Keratinocyte (primary cell): ENCODE measurements at regions not wholly inside any gene's neighbourhood (a gene's known extent, or its start where the extent isn't known, plus 50 kb on each side); places are given as distances from the start of the nearest gene placed in this dataset.

Source experiments
- DNase-seq: peaks from one replicate; pipeline ENCODE4 v3.0.0-alpha.2; 2011; ENCODE audit warnings: low read depth, missing footprints, low spot score
- FAIRE-seq: peaks from 2 replicates; lab custom pipeline; 2011; peaks lifted over from hg19 to GRCh38; lab: Jason Lieb, UNC
- H2AFZ ChIP-seq: 2 replicates; pipeline ENCODE4 v1.6.0; 2012; ENCODE audit warnings: low read length, control low read depth, inconsistent platforms; ENCODE audit not compliant: control insufficient read depth
- H3K27ac ChIP-seq: 2 replicates; pipeline ENCODE4 v1.5.1; 2011; ENCODE audit warnings: low read length; ENCODE audit not compliant: control insufficient read depth, insufficient read depth
- H3K27me3 ChIP-seq: 3 replicates; pipeline ENCODE4 v1.6.0; 2011; ENCODE audit warnings: low read length; ENCODE audit not compliant: control insufficient read depth, insufficient read depth; ENCODE audit errors: extremely low read depth
- H3K36me3 ChIP-seq, 2 experiments: 2 replicates in 1 of 2; 3 replicates in 1 of 2; pipeline ENCODE4 v1.5.1; 2011; ENCODE audit warnings: low read length in 2 of 2, mild to moderate bottlenecking in 1 of 2; ENCODE audit not compliant: control insufficient read depth in 2 of 2, insufficient read depth in 2 of 2; ENCODE audit errors: extremely low read depth in 1 of 2
- H3K4me1 ChIP-seq: 3 replicates; pipeline ENCODE4 v1.5.1; 2011; ENCODE audit warnings: low read length; ENCODE audit not compliant: control insufficient read depth, insufficient read depth; ENCODE audit errors: extremely low read depth
- H3K4me2 ChIP-seq: 3 replicates; pipeline ENCODE4 v1.6.0; 2011; ENCODE audit warnings: low read depth, low read length; ENCODE audit not compliant: control insufficient read depth, insufficient read depth; ENCODE audit errors: extremely low read depth
- H3K4me3 ChIP-seq, 3 experiments: fragments of 200-600 bp in 1 of 3; sonication (generic) in 1 of 3; 2 replicates in 2 of 3; 3 replicates in 1 of 3; pipeline ENCODE4 v1.5.1; 2011 to 2016; ENCODE audit warnings: low read length in 3 of 3, mild to moderate bottlenecking in 3 of 3, control low read depth in 2 of 3, inconsistent platforms in 1 of 3, low read depth in 1 of 3, mixed read lengths in 1 of 3, mixed run types in 1 of 3, moderate library complexity in 1 of 3; ENCODE audit not compliant: control insufficient read depth in 2 of 3, insufficient read depth in 2 of 3; ENCODE audit errors: extremely low read depth in 1 of 3
- H3K79me2 ChIP-seq: 2 replicates; pipeline ENCODE4 v1.6.0; 2012; ENCODE audit warnings: low read length; ENCODE audit not compliant: control insufficient read depth, insufficient read depth
- H3K9ac ChIP-seq: 3 replicates; pipeline ENCODE4 v1.6.0; 2011; ENCODE audit warnings: low read length; ENCODE audit not compliant: control insufficient read depth, insufficient read depth; ENCODE audit errors: extremely low read depth
- H3K9me1 ChIP-seq: 3 replicates; pipeline ENCODE4 v1.6.0; 2011; ENCODE audit warnings: low read length; ENCODE audit not compliant: control insufficient read depth, insufficient read depth; ENCODE audit errors: extremely low read depth
- H3K9me3 ChIP-seq: 2 replicates; pipeline ENCODE4 v1.5.1; 2012; ENCODE audit warnings: low read depth, low read length; ENCODE audit not compliant: control insufficient read depth
- H4K20me1 ChIP-seq: 3 replicates; pipeline ENCODE4 v1.6.0; 2011; ENCODE audit warnings: low read length; ENCODE audit not compliant: control insufficient read depth, insufficient read depth; ENCODE audit errors: extremely low read depth
- CTCF ChIP-seq, 3 experiments: IDR thresholded peaks in 1 of 3; conservative IDR thresholded peaks in 1 of 3; optimal IDR thresholded peaks in 1 of 3; 2 replicates in 2 of 3; 3 replicates in 1 of 3; pipeline versions ENCODE3 to v1.5.1; 2011; ENCODE audit warnings: low read length in 3 of 3, mild to moderate bottlenecking in 3 of 3, moderate library complexity in 2 of 3, control low read depth in 1 of 3, inconsistent platforms in 1 of 3; ENCODE audit not compliant: insufficient read depth in 2 of 3; ENCODE audit errors: extremely low read depth in 1 of 3
- EZH2 ChIP-seq: IDR thresholded peaks from one replicate; pipeline ENCODE4 v1.6.1; 2012; ENCODE audit warnings: inconsistent platforms, mild to moderate bottlenecking, low read length, moderate library complexity
- dilution Hi-C: fragments of 300-500 bp; cut with MboI; formaldehyde crosslinking; loops from one replicate; pipeline ENCODE4 v1.7.0; 2020; ENCODE audit warnings: low sequenced_read_pairs; ENCODE audit not compliant: extremely low pct_ligation_motif_present

- Histone ChIP-seq H3K4me1 (no peaks in the 10 kb centered on the region), H3K4me2 (no peak overlapping the region), H3K9me1 (no peaks in the 10 kb centered on the region), H3K27ac (no peak overlapping the region), H3K9ac (no peak overlapping the region), H3K9me3 (no peaks in the 10 kb centered on the region), H3K27me3 (no peaks in the 10 kb centered on the region), H4K20me1 (no peaks in the 10 kb centered on the region), H2AFZ (no peak overlapping the region), H3K79me2 (no peaks in the 10 kb centered on the region), H3K4me3 (no peak overlapping the region), H3K36me3 (no peaks in the 10 kb centered on the region)
- no peak for TF ChIP-seq EZH2
- TF ChIP-seq CTCF (optimal IDR thresholded peaks at IDR 0.05 in 1 of 3, IDR thresholded peaks at IDR 0.05 in 1 of 3, conservative IDR thresholded peaks at IDR 0.05 in 1 of 3; ENCODE audit: extremely low read depth in 1 of 3, insufficient read depth in 2 of 3, low read length in 3 of 3) = no peak
- dilution Hi-C loops = no loop called here
- FAIRE-seq (no peak), DNase-seq (no peak)
Measured at GRCh38 chr2:104790901-104791495, 62.9 kb upstream of the POU3F3 start.

- Histone ChIP-seq H3K27me3 (no peaks in the 10 kb centered on the region), H3K9me1 (no peaks in the 10 kb centered on the region), H3K4me2 (no peak overlapping the region), H3K79me2 (no peaks in the 10 kb centered on the region), H3K27ac (no peak overlapping the region), H4K20me1 (no peaks in the 10 kb centered on the region), H3K4me1 (no peaks in the 10 kb centered on the region), H3K9ac (no peak overlapping the region), H3K4me3 (no peak overlapping the region), H3K36me3 (no peaks in the 10 kb centered on the region), H2AFZ (no peak overlapping the region), H3K9me3 (no peaks in the 10 kb centered on the region)
- DNase-seq (no peak), FAIRE-seq (no peak)
- TF ChIP-seq EZH2 (no peak), CTCF (optimal IDR thresholded peaks at IDR 0.05 in 1 of 3, IDR thresholded peaks at IDR 0.05 in 1 of 3, conservative IDR thresholded peaks at IDR 0.05 in 1 of 3; ENCODE audit: extremely low read depth in 1 of 3, insufficient read depth in 2 of 3, low read length in 3 of 3) (no peak)
- dilution Hi-C loops = no loop called here
Measured at GRCh38 chr2:104793966-104794365, 59.9 kb upstream of the POU3F3 start.
